ENCODE measurements at regions not wholly inside any gene's neighbourhood (a gene's known extent, or its start where the extent isn't known, plus 50 kb on each side); places are given as distances from the start of the nearest gene placed in this dataset.

DNA sequence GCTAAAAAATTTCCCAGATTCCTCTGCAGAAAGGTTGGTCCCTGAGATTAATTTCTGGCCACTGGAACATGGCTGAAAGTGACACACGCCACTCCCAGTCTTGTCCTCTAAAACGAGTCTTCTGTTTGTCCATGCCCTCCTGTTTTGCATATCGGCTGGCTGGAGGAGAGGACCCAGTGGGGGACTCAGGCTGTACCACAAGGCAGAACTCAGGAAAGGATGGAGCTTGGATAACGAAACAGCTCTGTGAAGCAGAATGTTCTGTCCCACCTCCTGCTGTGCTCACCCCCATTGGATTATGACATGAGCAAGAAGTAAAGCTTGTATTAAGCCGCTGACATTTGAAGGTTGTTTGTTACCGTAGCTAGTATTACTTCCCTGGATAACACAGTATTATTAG, 856.2 kb downstream of the BCL11B start:
- H3K4me3 ChIP-seq (ENCODE audit: low read depth, low read length), result no peak overlapping the region
- ChIA-PET CTCF (no interaction called here), POLR2A (no interaction called here)
- no peaks in the 10 kb centered on the region for H3K36me3 ChIP-seq (ENCODE audit: control insufficient read depth, insufficient read depth, low read length)
- TF ChIP-seq, protein P1, sequence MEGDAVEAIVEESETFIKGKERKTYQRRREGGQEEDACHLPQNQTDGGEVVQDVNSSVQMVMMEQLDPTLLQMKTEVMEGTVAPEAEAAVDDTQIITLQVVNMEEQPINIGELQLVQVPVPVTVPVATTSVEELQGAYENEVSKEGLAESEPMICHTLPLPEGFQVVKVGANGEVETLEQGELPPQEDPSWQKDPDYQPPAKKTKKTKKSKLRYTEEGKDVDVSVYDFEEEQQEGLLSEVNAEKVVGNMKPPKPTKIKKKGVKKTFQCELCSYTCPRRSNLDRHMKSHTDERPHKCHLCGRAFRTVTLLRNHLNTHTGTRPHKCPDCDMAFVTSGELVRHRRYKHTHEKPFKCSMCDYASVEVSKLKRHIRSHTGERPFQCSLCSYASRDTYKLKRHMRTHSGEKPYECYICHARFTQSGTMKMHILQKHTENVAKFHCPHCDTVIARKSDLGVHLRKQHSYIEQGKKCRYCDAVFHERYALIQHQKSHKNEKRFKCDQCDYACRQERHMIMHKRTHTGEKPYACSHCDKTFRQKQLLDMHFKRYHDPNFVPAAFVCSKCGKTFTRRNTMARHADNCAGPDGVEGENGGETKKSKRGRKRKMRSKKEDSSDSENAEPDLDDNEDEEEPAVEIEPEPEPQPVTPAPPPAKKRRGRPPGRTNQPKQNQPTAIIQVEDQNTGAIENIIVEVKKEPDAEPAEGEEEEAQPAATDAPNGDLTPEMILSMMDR (IDR thresholded peaks at IDR 0.05; ENCODE audit: insufficient read depth, low read depth, low read length), result no peak
- DNase-seq (ENCODE audit: low read depth), result no peak
- no peaks in the 10 kb centered on the region for H3K27me3 ChIP-seq (ENCODE audit: control insufficient read depth, insufficient read depth, low read length)

GRCh38 chr14:98417001-98417400, 855.0 kb downstream of the BCL11B start:
- ChIA-PET CTCF (no interaction called here), POLR2A (no interaction called here)
- Histone ChIP-seq H3K4me3 (ENCODE audit: low read depth, low read length) (no peak overlapping the region), H3K27me3 (ENCODE audit: control insufficient read depth, insufficient read depth, low read length) (no peaks in the 10 kb centered on the region), H3K36me3 (ENCODE audit: control insufficient read depth, insufficient read depth, low read length) (no peaks in the 10 kb centered on the region)
- TF ChIP-seq, protein P1 (IDR thresholded peaks at IDR 0.05; ENCODE audit: insufficient read depth, low read depth, low read length), result no peak
- no peak for DNase-seq (ENCODE audit: low read depth)

DNA sequence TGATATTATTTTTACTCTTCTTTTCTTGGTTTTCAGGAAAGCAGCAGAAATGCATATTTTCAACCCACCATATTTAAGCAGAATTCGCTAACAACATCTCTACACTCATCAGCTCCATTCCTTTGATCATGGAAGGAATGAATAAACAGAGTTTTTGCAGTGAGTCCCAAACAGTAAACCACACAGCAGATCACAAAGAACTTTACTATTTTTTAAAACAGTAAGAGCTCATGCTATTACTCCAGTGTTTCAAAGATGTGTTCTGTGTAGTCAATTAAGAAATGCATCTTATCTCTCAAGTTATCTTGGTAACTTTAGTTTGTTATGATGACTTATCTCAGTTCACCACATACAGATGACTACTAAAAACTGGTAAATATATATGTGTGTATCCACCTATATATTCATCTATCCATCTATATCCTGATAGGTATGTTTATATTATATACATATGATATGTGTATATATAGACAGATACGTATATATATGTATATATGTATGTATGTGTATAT, 843.5 kb downstream of the BCL11B start:
- ChIA-PET POLR2A (no interaction called here), CTCF (no interaction called here)
- TF ChIP-seq, protein P1 (IDR thresholded peaks at IDR 0.05; ENCODE audit: insufficient read depth, low read depth, low read length), result no peak
- H3K4me3 ChIP-seq (ENCODE audit: low read depth, low read length), result no peak overlapping the region
- no peaks in the 10 kb centered on the region for H3K27me3 ChIP-seq (ENCODE audit: control insufficient read depth, insufficient read depth, low read length)
- no peaks in the 10 kb centered on the region for H3K36me3 ChIP-seq (ENCODE audit: control insufficient read depth, insufficient read depth, low read length)
- no peak for DNase-seq (ENCODE audit: low read depth)

- ChIA-PET CTCF (no interaction called here), POLR2A (no interaction called here)
- Histone ChIP-seq H3K27me3 (ENCODE audit: control insufficient read depth, insufficient read depth, low read length) (no peaks in the 10 kb centered on the region), H3K36me3 (ENCODE audit: control insufficient read depth, insufficient read depth, low read length) (no peaks in the 10 kb centered on the region), H3K4me3 (ENCODE audit: low read depth, low read length) (no peak overlapping the region)
- TF ChIP-seq, protein P1 (IDR thresholded peaks at IDR 0.05; ENCODE audit: insufficient read depth, low read depth, low read length), result no peak
- no peak for DNase-seq (ENCODE audit: low read depth)
These were observed 838.6 kb downstream of the BCL11B start for GRCh38 chr14:98433436-98433835.

GRCh38 chr14:98437113-98437512, 834.9 kb downstream of the BCL11B start:
- ChIA-PET CTCF (no interaction called here), POLR2A (no interaction called here)
- DNase-seq (ENCODE audit: low read depth), result no peak
- no peaks in the 10 kb centered on the region for H3K36me3 ChIP-seq (ENCODE audit: control insufficient read depth, insufficient read depth, low read length)
- H3K4me3 ChIP-seq (ENCODE audit: low read depth, low read length), result no peak overlapping the region
- no peaks in the 10 kb centered on the region for H3K27me3 ChIP-seq (ENCODE audit: control insufficient read depth, insufficient read depth, low read length)
- TF ChIP-seq, protein P1 (IDR thresholded peaks at IDR 0.05; ENCODE audit: insufficient read depth, low read depth, low read length), result no peak
